Epidermal melanocyte (primary cell): ENCODE measurements at regions not wholly inside any gene's neighbourhood (a gene's known extent, or its start where the extent isn't known, plus 50 kb on each side); places are given as distances from the start of the nearest gene placed in this dataset.
"Not testable (repeated sequence)": the region's sequence is repeated elsewhere in the genome, so short reads cannot be mapped to it uniquely, and the experiment has no call there.

Source experiments
- DNase-seq: peaks from one replicate; pipeline ENCODE4 v3.0.0; 2011; ENCODE audit warnings: low spot score; ENCODE audit not compliant: insufficient read length

GRCh38 chr2:113838744-113839444, 51.0 kb upstream of the ACTR3 start:
- DNase-seq, result no peak

- no peak for DNase-seq
Measured at GRCh38 chr2:113838277-113838676, 51.6 kb upstream of the ACTR3 start.

- DNase-seq, result no peak
Measured at GRCh38 chr2:113834051-113834730, 55.7 kb upstream of the ACTR3 start.

- DNase-seq, result no peak
Measured at GRCh38 chr2:113832795-113833290, 57.0 kb upstream of the ACTR3 start.

- DNase-seq, result no peak
Measured at GRCh38 chr2:113831161-113831560, 58.7 kb upstream of the ACTR3 start.

- no peak for DNase-seq
Measured at GRCh38 chr2:113829761-113830160, 60.1 kb upstream of the ACTR3 start.

- DNase-seq, result no peak
Measured at GRCh38 chr2:113829270-113829669, 60.6 kb upstream of the ACTR3 start.

GRCh38 chr2:113828049-113828742, 61.7 kb upstream of the ACTR3 start:
- no peak for DNase-seq

GRCh38 chr2:113827426-113827825, 62.5 kb upstream of the ACTR3 start:
- DNase-seq, result no peak

GRCh38 chr2:113826346-113827285, 63.3 kb upstream of the ACTR3 start:
- DNase-seq, result peak; percentile 66

GRCh38 chr2:113823716-113824595, 65.9 kb upstream of the ACTR3 start:
- DNase-seq, result no peak

- DNase-seq, result no peak
Measured at GRCh38 chr2:113822087-113822815, 65.8 kb upstream of the SLC35F5 start.

- peak; percentile 63 for DNase-seq
Measured at GRCh38 chr2:113818382-113818951, 62.0 kb upstream of the SLC35F5 start.

GRCh38 chr2:113813396-113813795, 57.0 kb upstream of the SLC35F5 start:
- not testable (repeated sequence) for DNase-seq

- DNase-seq, result no peak
Measured at GRCh38 chr2:113812204-113812603, 55.8 kb upstream of the SLC35F5 start.

GRCh38 chr2:113809076-113809736, 52.8 kb upstream of the SLC35F5 start:
- DNase-seq, result no peak

- DNase-seq, result no peak
Measured at GRCh38 chr2:113807721-113808120, 51.3 kb upstream of the SLC35F5 start.

GRCh38 chr2:113806217-113806913, 49.9 kb upstream of the SLC35F5 start:
- no peak for DNase-seq
